ENCODE measurements at regions not wholly inside any gene's neighbourhood (a gene's known extent, or its start where the extent isn't known, plus 50 kb on each side); places are given as distances from the start of the nearest gene placed in this dataset.

GRCh38 chr7:38070718-38071117 lies 107.3 kb upstream of the STARD3NL start:
- DNase-seq (ENCODE audit: low read depth in 2 of 2), result no peak

- DNase-seq (ENCODE audit: low read depth in 2 of 2), result no peak
Observed at GRCh38 chr7:38086857-38087256, 91.2 kb upstream of the STARD3NL start.

GRCh38 chr7:38102507-38102906 lies 75.5 kb upstream of the STARD3NL start:
- DNase-seq (ENCODE audit: low read depth in 2 of 2), result no peak

GRCh38 chr7:38105874-38106483 lies 72.1 kb upstream of the STARD3NL start:
- no peak for DNase-seq (ENCODE audit: low read depth in 2 of 2)

- DNase-seq (ENCODE audit: low read depth in 2 of 2), result peak; percentile 32 to 39
Observed at GRCh38 chr7:38107486-38107893, 70.6 kb upstream of the STARD3NL start.

- DNase-seq (ENCODE audit: low read depth in 2 of 2), result no peak
Observed at GRCh38 chr7:38112075-38112474, 66.0 kb upstream of the STARD3NL start.

GRCh38 chr7:38120076-38120475 lies 58.0 kb upstream of the STARD3NL start:
- no peak for DNase-seq (ENCODE audit: low read depth in 2 of 2)

- DNase-seq (ENCODE audit: low read depth in 2 of 2), result no peak
Observed at GRCh38 chr7:38122501-38122900, 55.5 kb upstream of the STARD3NL start.

GRCh38 chr7:38123494-38123893 lies 54.6 kb upstream of the STARD3NL start:
- DNase-seq (ENCODE audit: low read depth in 2 of 2), result no peak

- no peak for DNase-seq (ENCODE audit: low read depth in 2 of 2)
Observed at GRCh38 chr7:38127216-38128207, 50.5 kb upstream of the STARD3NL start.
